ENCODE measurements at regions not wholly inside any gene's neighbourhood (a gene's known extent, or its start where the extent isn't known, plus 50 kb on each side); places are given as distances from the start of the nearest gene placed in this dataset.
A peak's percentile ranks its signal among the peaks of the same experiment; 100 is the strongest.

DNA sequence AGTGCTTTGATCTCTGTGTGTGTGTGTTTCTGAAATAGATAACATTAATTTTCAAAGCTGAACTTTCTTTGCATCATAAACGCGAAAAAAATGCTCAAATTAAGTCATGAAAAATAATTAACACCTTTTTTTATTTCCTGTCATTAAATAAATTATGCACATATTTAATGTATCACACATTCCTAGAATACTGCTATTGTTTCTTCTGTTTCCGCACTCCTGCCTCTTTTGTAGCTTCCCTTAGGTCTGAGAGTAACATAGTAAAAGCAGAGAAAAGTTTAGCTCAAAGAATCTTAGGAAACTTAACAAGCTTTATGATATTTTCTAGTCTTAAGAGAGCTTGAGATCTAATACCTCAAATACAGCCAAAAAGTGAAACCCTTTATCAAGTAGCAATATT lies 504.2 kb downstream of the JRKL start:
- H3K9me3 ChIP-seq (ENCODE audit: control extremely low read depth in 1 of 5, control insufficient read depth in 4 of 5, insufficient read depth in 2 of 5, low read depth in 1 of 5, low read length in 4 of 5): no peaks in the 10 kb centered on the region
- no peak overlapping the region for H3K4me3 ChIP-seq (ENCODE audit: control insufficient read depth in 1 of 7, extremely low read depth in 1 of 7, insufficient read depth in 4 of 7, low read depth in 2 of 7, low read length in 6 of 7)
- CTCF ChIA-PET: no interaction called here
- DNase-seq: no peak
- POLR2A ChIA-PET: no interaction called here
- no peaks in the 10 kb centered on the region for H3K36me3 ChIP-seq (ENCODE audit: control insufficient read depth in 4 of 4, insufficient read depth in 4 of 4, low read length in 3 of 4)
- no peaks in the 10 kb centered on the region for H3K27me3 ChIP-seq (replicated peaks in 2 of 5; ENCODE audit: control insufficient read depth in 4 of 5, insufficient read depth in 5 of 5, low read length in 4 of 5)
- no peaks in the 10 kb centered on the region for H3K4me1 ChIP-seq (ENCODE audit: control extremely low read depth in 1 of 4, control insufficient read depth in 4 of 4, insufficient read depth in 4 of 4, low read length in 3 of 4)
- H3K27ac ChIP-seq (ENCODE audit: insufficient read depth in 1 of 2, low read depth in 1 of 2, low read length in 2 of 2, poor library complexity in 1 of 2, severe bottlenecking in 2 of 2): no peak overlapping the region
- no CpG with 5 or more reads among the region's 3 CpGs for WGBS (ENCODE audit: insufficient coverage)

DNA sequence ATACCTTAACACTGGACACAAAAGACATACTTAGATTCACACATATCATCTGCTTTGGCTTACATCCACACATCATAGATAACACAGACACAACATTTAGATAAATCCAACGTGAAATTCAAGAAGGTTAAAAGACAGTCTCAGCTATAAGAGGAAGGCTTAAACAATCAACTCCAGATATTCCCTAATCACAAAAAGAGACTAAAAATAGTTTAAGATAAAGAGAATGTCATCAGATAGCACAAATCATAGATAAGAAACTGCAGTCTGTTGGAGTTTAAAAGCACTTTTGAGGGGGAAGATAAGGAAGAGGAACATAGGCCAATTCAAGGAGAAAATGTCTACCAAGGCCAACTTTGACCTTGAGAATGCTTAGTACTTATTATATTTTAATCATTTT lies 504.8 kb downstream of the JRKL start:
- H3K27ac ChIP-seq (ENCODE audit: insufficient read depth in 1 of 2, low read depth in 1 of 2, low read length in 2 of 2, poor library complexity in 1 of 2, severe bottlenecking in 2 of 2): no peak overlapping the region
- DNase-seq: no peak
- no CpG with 5 or more reads among the region's 1 CpG for WGBS (ENCODE audit: insufficient coverage)
- POLR2A ChIA-PET: no interaction called here
- no peaks in the 10 kb centered on the region for H3K36me3 ChIP-seq (ENCODE audit: control insufficient read depth in 4 of 4, insufficient read depth in 4 of 4, low read length in 3 of 4)
- H3K4me1 ChIP-seq (ENCODE audit: control extremely low read depth in 1 of 4, control insufficient read depth in 4 of 4, insufficient read depth in 4 of 4, low read length in 3 of 4): no peaks in the 10 kb centered on the region
- H3K9me3 ChIP-seq (ENCODE audit: control extremely low read depth in 1 of 5, control insufficient read depth in 4 of 5, insufficient read depth in 2 of 5, low read depth in 1 of 5, low read length in 4 of 5): no peaks in the 10 kb centered on the region
- no peak overlapping the region for H3K4me3 ChIP-seq (ENCODE audit: control insufficient read depth in 1 of 7, extremely low read depth in 1 of 7, insufficient read depth in 4 of 7, low read depth in 2 of 7, low read length in 6 of 7)
- H3K27me3 ChIP-seq (replicated peaks in 2 of 5; ENCODE audit: control insufficient read depth in 4 of 5, insufficient read depth in 5 of 5, low read length in 4 of 5): no peaks in the 10 kb centered on the region
- CTCF ChIA-PET: no interaction called here

DNA sequence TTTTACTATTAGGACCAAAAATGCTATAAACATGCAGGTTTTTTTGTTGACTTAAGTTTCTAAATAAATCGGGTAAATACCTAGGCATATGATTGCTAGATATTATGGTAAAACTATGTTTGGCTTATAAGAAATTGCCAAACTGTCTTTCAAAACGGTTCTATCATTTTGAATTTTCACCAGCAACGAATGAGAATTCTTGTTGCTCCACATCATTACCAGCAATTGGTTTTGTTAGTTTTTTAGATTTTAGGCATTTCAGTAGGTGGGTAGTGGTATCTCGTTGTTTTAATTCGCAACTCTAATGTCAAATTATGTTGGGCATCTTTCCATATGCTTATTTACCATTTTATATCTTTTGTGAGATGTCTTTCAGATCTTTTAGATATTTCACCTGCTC lies 510.2 kb downstream of the JRKL start:
- no CpG with 5 or more reads among the region's 5 CpGs for WGBS (ENCODE audit: insufficient coverage)
- POLR2A ChIA-PET: no interaction called here

DNA sequence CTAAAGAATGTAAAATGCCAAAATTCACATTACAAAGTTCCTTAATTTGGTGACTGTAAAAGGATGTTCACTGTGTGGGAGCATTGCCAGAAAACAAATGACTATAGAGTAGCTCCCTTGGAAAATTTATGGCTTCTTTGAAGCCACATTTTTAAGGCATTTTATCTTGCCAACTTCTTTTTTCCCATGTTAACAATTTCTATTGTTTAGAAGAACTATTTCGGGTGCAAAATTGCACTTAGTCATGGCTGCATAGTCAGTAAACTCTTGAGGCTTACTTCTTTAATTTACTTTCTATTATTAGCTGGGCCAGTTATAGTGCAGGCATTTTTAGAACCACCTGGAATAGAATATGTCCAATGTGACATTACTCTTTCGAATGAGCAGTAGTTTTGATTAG lies 515.3 kb downstream of the JRKL start:
- peaks cover 0 to 2% (median 0%) of the 10 kb centered on the region in 4 experiments for H3K4me1 ChIP-seq (ENCODE audit: control extremely low read depth in 1 of 4, control insufficient read depth in 4 of 4, insufficient read depth in 4 of 4, low read length in 3 of 4)
- peak in 2 of 3 donors; percentile 4 to 19 for DNase-seq
- ChIA-PET CTCF (no interaction called here), POLR2A (no interaction called here)
- H3K36me3 ChIP-seq (ENCODE audit: control insufficient read depth in 4 of 4, insufficient read depth in 4 of 4, low read length in 3 of 4): no peaks in the 10 kb centered on the region
- no peaks in the 10 kb centered on the region for H3K27me3 ChIP-seq (replicated peaks in 2 of 5; ENCODE audit: control insufficient read depth in 4 of 5, insufficient read depth in 5 of 5, low read length in 4 of 5)
- WGBS (ENCODE audit: insufficient coverage): no CpG with 5 or more reads among the region's 2 CpGs
- H3K9me3 ChIP-seq (ENCODE audit: control extremely low read depth in 1 of 5, control insufficient read depth in 4 of 5, insufficient read depth in 2 of 5, low read depth in 1 of 5, low read length in 4 of 5): no peaks in the 10 kb centered on the region
- no peak overlapping the region for H3K4me3 ChIP-seq (ENCODE audit: control insufficient read depth in 1 of 7, extremely low read depth in 1 of 7, insufficient read depth in 4 of 7, low read depth in 2 of 7, low read length in 6 of 7)
- H3K27ac ChIP-seq (ENCODE audit: insufficient read depth in 1 of 2, low read depth in 1 of 2, low read length in 2 of 2, poor library complexity in 1 of 2, severe bottlenecking in 2 of 2): no peak overlapping the region

More for the DNA sequence above, 510.2 kb downstream of the JRKL start:
- no peak overlapping the region for H3K4me3 ChIP-seq (ENCODE audit: control insufficient read depth in 1 of 7, extremely low read depth in 1 of 7, insufficient read depth in 4 of 7, low read depth in 2 of 7, low read length in 6 of 7)
- no peaks in the 10 kb centered on the region for H3K4me1 ChIP-seq (ENCODE audit: control extremely low read depth in 1 of 4, control insufficient read depth in 4 of 4, insufficient read depth in 4 of 4, low read length in 3 of 4)
- no peak for DNase-seq
- no peaks in the 10 kb centered on the region for H3K27me3 ChIP-seq (replicated peaks in 2 of 5; ENCODE audit: control insufficient read depth in 4 of 5, insufficient read depth in 5 of 5, low read length in 4 of 5)
- H3K36me3 ChIP-seq (ENCODE audit: control insufficient read depth in 4 of 4, insufficient read depth in 4 of 4, low read length in 3 of 4): no peaks in the 10 kb centered on the region
- no peak overlapping the region for H3K27ac ChIP-seq (ENCODE audit: insufficient read depth in 1 of 2, low read depth in 1 of 2, low read length in 2 of 2, poor library complexity in 1 of 2, severe bottlenecking in 2 of 2)
- no peaks in the 10 kb centered on the region for H3K9me3 ChIP-seq (ENCODE audit: control extremely low read depth in 1 of 5, control insufficient read depth in 4 of 5, insufficient read depth in 2 of 5, low read depth in 1 of 5, low read length in 4 of 5)
- CTCF ChIA-PET: no interaction called here

DNA sequence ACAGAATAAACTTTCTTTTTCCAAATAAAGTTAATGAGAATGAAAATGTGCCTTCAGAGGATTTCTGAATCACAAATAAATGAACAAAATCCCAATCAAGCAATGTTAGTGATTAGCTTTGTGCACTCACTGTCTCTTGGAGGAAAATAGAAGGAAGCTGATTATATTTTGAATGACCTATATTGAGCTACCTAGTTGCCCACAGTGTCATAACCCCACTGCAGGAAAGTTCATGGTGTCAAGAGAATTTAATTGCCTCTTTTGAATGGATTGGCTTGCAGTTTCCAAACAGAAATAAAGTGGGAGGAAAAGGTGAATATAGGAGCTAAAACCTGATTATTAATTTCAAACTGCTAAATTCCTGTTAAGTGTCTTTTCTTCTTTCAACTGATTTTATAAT lies 515.9 kb downstream of the JRKL start:
- H3K27me3 ChIP-seq (replicated peaks in 2 of 5; ENCODE audit: control insufficient read depth in 4 of 5, insufficient read depth in 5 of 5, low read length in 4 of 5): no peaks in the 10 kb centered on the region
- no peak for DNase-seq
- no peak overlapping the region for H3K27ac ChIP-seq (ENCODE audit: insufficient read depth in 1 of 2, low read depth in 1 of 2, low read length in 2 of 2, poor library complexity in 1 of 2, severe bottlenecking in 2 of 2)
- no peak overlapping the region for H3K4me3 ChIP-seq (ENCODE audit: control insufficient read depth in 1 of 7, extremely low read depth in 1 of 7, insufficient read depth in 4 of 7, low read depth in 2 of 7, low read length in 6 of 7)
- peaks cover 0 to 2% (median 0%) of the 10 kb centered on the region in 4 experiments for H3K4me1 ChIP-seq (ENCODE audit: control extremely low read depth in 1 of 4, control insufficient read depth in 4 of 4, insufficient read depth in 4 of 4, low read length in 3 of 4)
- H3K9me3 ChIP-seq (ENCODE audit: control extremely low read depth in 1 of 5, control insufficient read depth in 4 of 5, insufficient read depth in 2 of 5, low read depth in 1 of 5, low read length in 4 of 5): no peaks in the 10 kb centered on the region
- ChIA-PET CTCF (no interaction called here), POLR2A (no interaction called here)
- no peaks in the 10 kb centered on the region for H3K36me3 ChIP-seq (ENCODE audit: control insufficient read depth in 4 of 4, insufficient read depth in 4 of 4, low read length in 3 of 4)

DNA sequence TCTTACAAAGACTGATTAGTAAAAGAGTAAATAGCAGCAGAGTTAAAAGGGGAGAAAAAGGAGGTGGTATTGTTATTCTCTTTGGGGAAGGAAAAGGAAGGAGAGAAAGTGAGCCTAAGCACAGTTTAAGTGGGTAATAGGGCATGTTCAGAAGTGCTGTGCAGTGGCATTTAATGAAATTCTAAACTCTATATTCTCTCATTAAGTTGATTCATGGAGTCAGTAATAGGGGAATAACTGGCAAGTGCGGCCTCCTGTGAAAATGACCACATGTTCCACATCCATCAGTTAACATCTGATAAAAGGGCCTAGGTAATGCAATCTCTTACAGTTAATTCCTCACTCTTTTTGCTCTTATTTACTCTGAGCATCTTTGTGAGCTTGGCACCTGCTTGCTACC lies 516.7 kb downstream of the JRKL start:
- no peak for DNase-seq
- Histone ChIP-seq H3K4me3 (ENCODE audit: control insufficient read depth in 1 of 7, extremely low read depth in 1 of 7, insufficient read depth in 4 of 7, low read depth in 2 of 7, low read length in 6 of 7) (no peak overlapping the region), H3K4me1 (ENCODE audit: control extremely low read depth in 1 of 4, control insufficient read depth in 4 of 4, insufficient read depth in 4 of 4, low read length in 3 of 4) (peaks cover 0 to 2% (median 0%) of the 10 kb centered on the region in 4 experiments), H3K36me3 (ENCODE audit: control insufficient read depth in 4 of 4, insufficient read depth in 4 of 4, low read length in 3 of 4) (no peaks in the 10 kb centered on the region), H3K27me3 (replicated peaks in 2 of 5; ENCODE audit: control insufficient read depth in 4 of 5, insufficient read depth in 5 of 5, low read length in 4 of 5) (no peaks in the 10 kb centered on the region), H3K9me3 (ENCODE audit: control extremely low read depth in 1 of 5, control insufficient read depth in 4 of 5, insufficient read depth in 2 of 5, low read depth in 1 of 5, low read length in 4 of 5) (no peaks in the 10 kb centered on the region), H3K27ac (ENCODE audit: insufficient read depth in 1 of 2, low read depth in 1 of 2, low read length in 2 of 2, poor library complexity in 1 of 2, severe bottlenecking in 2 of 2) (no peak overlapping the region)
- ChIA-PET POLR2A (no interaction called here), CTCF (no interaction called here)
- WGBS (ENCODE audit: insufficient coverage): 100% methylated on average over 1 of the region's 1 CpG

DNA sequence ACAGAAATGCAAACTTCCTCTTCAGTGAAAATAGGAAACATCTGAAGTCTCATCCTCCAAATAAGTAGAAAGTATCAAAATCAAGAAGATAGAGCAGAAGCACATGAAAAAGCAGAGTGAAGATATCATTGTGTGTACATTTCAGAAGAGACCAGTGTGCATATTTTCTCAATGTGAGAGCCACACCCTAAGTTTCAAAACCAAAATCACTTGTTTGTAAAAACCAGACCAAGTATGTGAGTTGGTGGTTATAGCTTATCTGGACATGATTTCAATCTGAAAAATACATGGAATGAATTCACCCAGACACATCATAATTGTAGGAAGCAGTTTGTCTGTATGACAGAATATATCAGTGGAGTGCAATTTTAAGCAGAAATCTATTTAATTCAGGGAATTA lies 536.0 kb downstream of the JRKL start:
- no peak overlapping the region for H3K4me3 ChIP-seq (ENCODE audit: control insufficient read depth in 1 of 7, extremely low read depth in 1 of 7, insufficient read depth in 4 of 7, low read depth in 2 of 7, low read length in 6 of 7)
- H3K27ac ChIP-seq (ENCODE audit: insufficient read depth in 1 of 2, low read depth in 1 of 2, low read length in 2 of 2, poor library complexity in 1 of 2, severe bottlenecking in 2 of 2): no peak overlapping the region
- ChIA-PET CTCF (no interaction called here), POLR2A (no interaction called here)
- no peaks in the 10 kb centered on the region for H3K9me3 ChIP-seq (ENCODE audit: control extremely low read depth in 1 of 5, control insufficient read depth in 4 of 5, insufficient read depth in 2 of 5, low read depth in 1 of 5, low read length in 4 of 5)
- no peaks in the 10 kb centered on the region for H3K4me1 ChIP-seq (ENCODE audit: control extremely low read depth in 1 of 4, control insufficient read depth in 4 of 4, insufficient read depth in 4 of 4, low read length in 3 of 4)
- no peaks in the 10 kb centered on the region for H3K27me3 ChIP-seq (replicated peaks in 2 of 5; ENCODE audit: control insufficient read depth in 4 of 5, insufficient read depth in 5 of 5, low read length in 4 of 5)
- no peak for DNase-seq
- no peaks in the 10 kb centered on the region for H3K36me3 ChIP-seq (ENCODE audit: control insufficient read depth in 4 of 4, insufficient read depth in 4 of 4, low read length in 3 of 4)

DNA sequence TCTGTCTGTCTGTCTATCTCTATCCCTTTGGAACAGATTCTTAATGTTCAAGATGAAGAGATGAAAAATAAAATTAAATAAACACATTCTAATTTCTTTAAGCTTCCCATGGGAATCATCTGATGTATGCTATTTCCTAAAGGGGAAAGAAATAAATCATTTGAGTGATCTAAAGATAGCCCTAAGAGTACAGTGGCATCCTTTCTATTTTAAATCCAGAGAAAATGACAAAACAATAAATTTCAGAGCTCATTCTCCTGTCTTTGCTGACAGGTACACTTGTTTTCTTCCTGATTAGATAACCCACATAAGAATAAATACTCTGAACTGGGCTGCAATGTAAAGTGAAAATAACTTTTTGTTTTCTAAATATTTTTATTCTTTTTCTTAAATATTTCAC lies 550.4 kb downstream of the JRKL start:
- no peaks in the 10 kb centered on the region for H3K36me3 ChIP-seq (ENCODE audit: control insufficient read depth in 4 of 4, insufficient read depth in 4 of 4, low read length in 3 of 4)
- no peak for DNase-seq
- no peak overlapping the region for H3K27ac ChIP-seq (ENCODE audit: insufficient read depth in 1 of 2, low read depth in 1 of 2, low read length in 2 of 2, poor library complexity in 1 of 2, severe bottlenecking in 2 of 2)
- no peaks in the 10 kb centered on the region for H3K27me3 ChIP-seq (replicated peaks in 2 of 5; ENCODE audit: control insufficient read depth in 4 of 5, insufficient read depth in 5 of 5, low read length in 4 of 5)
- H3K9me3 ChIP-seq (ENCODE audit: control extremely low read depth in 1 of 5, control insufficient read depth in 4 of 5, insufficient read depth in 2 of 5, low read depth in 1 of 5, low read length in 4 of 5): no peaks in the 10 kb centered on the region
- POLR2A ChIA-PET: no interaction called here
- no peaks in the 10 kb centered on the region for H3K4me1 ChIP-seq (ENCODE audit: control extremely low read depth in 1 of 4, control insufficient read depth in 4 of 4, insufficient read depth in 4 of 4, low read length in 3 of 4)
- no peak overlapping the region for H3K4me3 ChIP-seq (ENCODE audit: control insufficient read depth in 1 of 7, extremely low read depth in 1 of 7, insufficient read depth in 4 of 7, low read depth in 2 of 7, low read length in 6 of 7)
- CTCF ChIA-PET: no interaction called here

All from common myeloid progenitor, CD34-positive (primary cell).